K562 (cell line): ENCODE measurements at regions not wholly inside any gene's neighbourhood (a gene's known extent, or its start where the extent isn't known, plus 50 kb on each side); places are given as distances from the start of the nearest gene placed in this dataset.

Experiments used
- ATAC-seq: fragments of 200-7000 bp; cut with Tn5 transposase; 3 replicates; pipeline ENCODE4 v1.9.1; 2020; ENCODE audit warnings: moderate library complexity
- BruUV-seq: library from RNA; stranded (reverse); fragments of 400-500 nt; replicated peaks from 2 replicates; lab custom pipeline; 2021; lab: Mats Ljungman, UMichigan
- CTCF ChIA-PET: fragments of 300-600 bp; formaldehyde crosslinking; extraction: SDS; loops from one replicate; lab custom pipeline; 2021; ENCODE audit warnings: low intra/inter-chr PET ratio; lab: Yijun Ruan, JAX
- POLR2A ChIA-PET: fragments of 300-600, 350-650 bp; sonication (Branson Sonifier 250); formaldehyde crosslinking; extraction: SDS; loops from one replicate; lab custom pipeline; 2021; ENCODE audit warnings: antibody characterized with exemption, inconsistent platforms; lab: Yijun Ruan, JAX
- DNase-seq, 4 experiments: peaks; one replicate each; pipeline versions ENCODE4 v3.0.0 to v3.0.0-alpha.2; 2011 to 2018; ENCODE audit warnings: low spot score in 3 of 4, mixed read lengths in 3 of 4; ENCODE audit errors: extremely low read depth in 1 of 4
- FAIRE-seq: peaks from 2 replicates; lab custom pipeline; 2011; peaks lifted over from hg19 to GRCh38; lab: Jason Lieb, UNC
- H2AFZ ChIP-seq: 2 replicates; pipeline ENCODE4 v1.6.0; 2011; ENCODE audit warnings: low read depth, low read length, control low read depth, inconsistent platforms
- H3K27ac ChIP-seq: fragments of 200-600 bp; 3 replicates; pipeline ENCODE4 v1.8.0; 2011; ENCODE audit warnings: low read depth, mild to moderate bottlenecking, control low read depth, inconsistent platforms, low read length, moderate library complexity, mixed read lengths; ENCODE audit errors: extremely low read depth
- H3K27me3 ChIP-seq, 2 experiments: fragments of 300-600 bp in 1 of 2; 2 replicates in 1 of 2; 3 replicates in 1 of 2; pipeline versions ENCODE4 v1.6.0 to v1.8.0; 2011; ENCODE audit warnings: inconsistent platforms in 2 of 2, low read length in 2 of 2, mild to moderate bottlenecking in 1 of 2, mixed read lengths in 1 of 2, moderate library complexity in 1 of 2; ENCODE audit not compliant: control insufficient read depth in 2 of 2, insufficient read depth in 2 of 2
- H3K36me3 ChIP-seq: fragments of 300-600 bp; 3 replicates; pipeline ENCODE4 v1.8.0; 2011; ENCODE audit warnings: mild to moderate bottlenecking, low read length, inconsistent platforms; ENCODE audit not compliant: control insufficient read depth, insufficient read depth
- H3K4me1 ChIP-seq, 2 experiments: fragments of 200-600 bp in 1 of 2; replicated peaks in 1 of 2; 2 replicates in 1 of 2; 3 replicates in 1 of 2; pipeline versions ENCODE4 v1.5.1 to v1.8.0; 2011; ENCODE audit warnings: inconsistent platforms in 2 of 2, low read length in 2 of 2, mild to moderate bottlenecking in 1 of 2, mixed read lengths in 1 of 2, moderate library complexity in 1 of 2; ENCODE audit not compliant: control insufficient read depth in 2 of 2, insufficient read depth in 2 of 2
- H3K4me2 ChIP-seq: 2 replicates; pipeline ENCODE4 v1.6.1; 2011; ENCODE audit warnings: low read length, control low read depth, inconsistent platforms, mixed read lengths; ENCODE audit not compliant: insufficient read depth
- H3K4me3 ChIP-seq: fragments of 200-600 bp; sonication (generic), shearing (Covaris generic); 2 replicates; pipeline ENCODE4 v1.5.1; 2016; ENCODE audit warnings: control low read depth, inconsistent platforms
- H3K79me2 ChIP-seq: fragments of 200-600 bp; 3 replicates; pipeline ENCODE4 v1.8.0; 2011; ENCODE audit warnings: low read length, inconsistent platforms; ENCODE audit not compliant: control insufficient read depth, insufficient read depth
- H3K9ac ChIP-seq, 2 experiments: 2 replicates each; pipeline versions ENCODE4 v1.6.0 to v1.6.1; 2011; ENCODE audit warnings: low read depth in 2 of 2, low read length in 2 of 2, control low read depth in 1 of 2, inconsistent platforms in 1 of 2, mild to moderate bottlenecking in 1 of 2, mixed read lengths in 1 of 2; ENCODE audit not compliant: insufficient read depth in 1 of 2
- H3K9me1 ChIP-seq: one replicate; pipeline ENCODE4 v1.6.0; 2011; ENCODE audit warnings: inconsistent platforms, mild to moderate bottlenecking, low read length, moderate library complexity; ENCODE audit not compliant: control insufficient read depth, insufficient read depth
- H3K9me3 ChIP-seq: replicated peaks from 2 replicates; pipeline ENCODE4 v1.5.1; 2011; ENCODE audit warnings: low read depth, low read length, inconsistent platforms; ENCODE audit not compliant: control insufficient read depth, insufficient read depth
- H4K20me1 ChIP-seq: replicated peaks from 2 replicates; pipeline ENCODE4 v1.6.1; 2011; ENCODE audit warnings: low read length, inconsistent platforms, mixed read lengths; ENCODE audit not compliant: control insufficient read depth, insufficient read depth
- CAMTA2 ChIP-seq: fragments of 250-450 bp; sonication (Bioruptor Pico); conservative IDR thresholded peaks from 2 replicates; pipeline ENCODE4 v1.5.1; 2022
- CHCHD3 ChIP-seq: fragments of 250-450 bp; sonication (Bioruptor Pico); IDR thresholded peaks from 2 replicates; pipeline ENCODE4 v2.1.2; 2022; ENCODE audit warnings: mild to moderate bottlenecking
- FOXK2 ChIP-seq, 2 experiments: fragments of 450-650 bp; IDR thresholded peaks in 1 of 2; conservative IDR thresholded peaks in 1 of 2; 2 replicates each; pipeline ENCODE4 v1.6.1; 2016; ENCODE audit warnings: low read depth in 2 of 2, mild to moderate bottlenecking in 1 of 2
- LEF1 ChIP-seq: fragments of 450-650 bp; IDR thresholded peaks from 2 replicates; pipeline ENCODE4 v1.6.1; 2016; ENCODE audit warnings: mild to moderate bottlenecking
- MYBL2 ChIP-seq, 2 experiments: fragments of 450-650 bp in 1 of 2; sonication (generic) in 1 of 2; formaldehyde crosslinking in 1 of 2; IDR thresholded peaks; 2 replicates each; pipeline versions ENCODE4 v1.6.1 to v1.8.1; 2017 to 2022; ENCODE audit warnings: borderline replicate concordance in 1 of 2, inconsistent platforms in 1 of 2, low read depth in 1 of 2, mild to moderate bottlenecking in 1 of 2, missing genetic modification reagents in 1 of 2, moderate library complexity in 1 of 2
- NONO ChIP-seq, 2 experiments: fragments of 200-400 bp in 1 of 2; fragments of 450-650 bp in 1 of 2; formaldehyde crosslinking in 1 of 2; IDR thresholded peaks; 2 replicates each; pipeline ENCODE4 v1.6.1; 2017; ENCODE audit warnings: low read depth in 2 of 2, mild to moderate bottlenecking in 2 of 2, moderate library complexity in 2 of 2, low read length in 1 of 2
- PHB ChIP-seq: fragments of 250-450 bp; sonication (Bioruptor Pico); IDR thresholded peaks from 2 replicates; pipeline ENCODE4 v1.5.0; 2021
- SIN3A ChIP-seq, 2 experiments: fragments of 150-350 bp in 1 of 2; IDR thresholded peaks; 2 replicates each; pipeline ENCODE4 v1.6.1; 2011 to 2016; ENCODE audit warnings: borderline replicate concordance in 2 of 2, low read depth in 2 of 2, low read length in 2 of 2, mild to moderate bottlenecking in 2 of 2, moderate library complexity in 2 of 2; ENCODE audit not compliant: control insufficient read depth in 1 of 2
- TSC22D4 ChIP-seq: fragments of 450-650 bp; IDR thresholded peaks from 2 replicates; pipeline ENCODE4 v1.6.1; 2016; ENCODE audit warnings: missing genetic modification characterization, missing biosample characterization, control low read depth
- ZNF764 ChIP-seq: fragments of 250-450 bp; sonication (Bioruptor Pico); IDR thresholded peaks from 2 replicates; pipeline ENCODE4 v1.4.0; 2020; ENCODE audit warnings: low read depth, mild to moderate bottlenecking, moderate library complexity
- WGBS: fragments of 100-300 bp; shearing (Covaris generic); methylation state at CpG from one replicate; pipeline ENCODE4 v1.1.6; 2016; ENCODE audit warnings: low coverage, mixed read lengths; ENCODE audit not compliant: insufficient coverage; ENCODE audit errors: missing lambda C conversion rate; 5-methylcytosine and 5-hydroxymethylcytosine counted together
- in situ Hi-C: fragments of 300-500 bp; cut with MboI; formaldehyde crosslinking; loops from 4 replicates; pipeline ENCODE4 v1.15.0; 2018; ENCODE audit warnings: inconsistent platforms, mixed read lengths
- intact Hi-C: fragments of 100-400 bp; cut with micrococcal nuclease; formaldehyde crosslinking; loops from 2 replicates; pipeline ENCODE4 v1.14.2; 2022
- TF ChIP-seq, protein P1 (sequence below): sonication (generic); formaldehyde crosslinking; IDR thresholded peaks from 2 replicates; pipeline ENCODE4 v1.9.0; 2022; ENCODE audit warnings: mild to moderate bottlenecking, missing genetic modification reagents
- TF ChIP-seq, protein P2 (sequence below): conservative IDR thresholded peaks from 2 replicates; pipeline ENCODE4 v1.6.1; 2011; ENCODE audit warnings: low read depth, mild to moderate bottlenecking, low read length; ENCODE audit not compliant: control insufficient read depth
- TF ChIP-seq, protein P3 (sequence below): fragments of 450-650 bp; IDR thresholded peaks from 2 replicates; pipeline ENCODE4 v1.6.1; 2017; ENCODE audit warnings: antibody characterized with exemption, mild to moderate bottlenecking
- TF ChIP-seq, protein P4 (sequence below): IDR thresholded peaks from 2 replicates; pipeline ENCODE4 v1.6.1; 2012; ENCODE audit warnings: low read depth, low read length, improper control_type of control experiment, borderline replicate concordance

DNA sequence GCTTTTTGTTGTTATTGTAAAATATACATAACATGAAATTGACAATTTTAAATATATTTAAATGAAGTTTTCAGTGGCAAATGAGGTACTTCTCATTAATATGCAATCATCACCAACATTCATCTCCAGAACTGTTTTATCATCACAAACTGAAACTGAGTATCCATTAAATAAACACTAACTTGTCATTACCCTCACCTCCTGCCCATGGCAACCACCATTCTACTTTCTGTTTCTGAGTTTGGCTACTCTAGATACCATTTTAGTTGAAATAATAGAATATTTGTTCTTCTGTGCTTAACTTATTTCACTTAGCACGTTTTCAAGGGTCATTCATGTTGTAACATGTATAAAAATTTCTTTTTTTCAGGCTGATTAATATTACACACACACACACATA lies 834.3 kb downstream of the PLOD2 start:
- intact Hi-C loops (no loop called here), in situ Hi-C loops (no loop called here)
- H3K79me2 ChIP-seq: no peaks in the 10 kb centered on the region
- CTCF ChIA-PET: no interaction called here
- H3K27me3 ChIP-seq: no peaks in the 10 kb centered on the region
- H3K4me3 ChIP-seq: no peak overlapping the region
- H3K27ac ChIP-seq: no peak overlapping the region
- no peaks in the 10 kb centered on the region for H3K9me3 ChIP-seq
- ATAC-seq (no peak), FAIRE-seq (no peak), DNase-seq (no peak)
- no TSS peak for BruUV-seq
- no peaks in the 10 kb centered on the region for H3K4me1 ChIP-seq
- no peak overlapping the region for H2AFZ ChIP-seq
- H3K9ac ChIP-seq: no peak overlapping the region
- POLR2A ChIA-PET: no interaction called here
- H3K36me3 ChIP-seq: no peaks in the 10 kb centered on the region
- no peak overlapping the region for H3K4me2 ChIP-seq
- H3K9me1 ChIP-seq: no peaks in the 10 kb centered on the region
- WGBS: 0% methylated on average over 1 of the region's 1 CpG
- no peaks in the 10 kb centered on the region for H4K20me1 ChIP-seq
- TF ChIP-seq NONO (IDR thresholded peaks at IDR 0.05; ENCODE audit: low read depth in 2 of 2, low read length in 1 of 2) (no peak), PHB (CRISPR knock-in tag) (no peak), CAMTA2 (CRISPR knock-in tag) (no peak), TSC22D4 (no peak), LEF1 (no peak), MYBL2 (IDR thresholded peaks at IDR 0.05; ENCODE audit: low read depth) (no peak), MYBL2 (CRISPR knock-in tag; IDR thresholded peaks at IDR 0.05; ENCODE audit: borderline replicate concordance) (no peak), CHCHD3 (CRISPR knock-in tag) (no peak), SIN3A (IDR thresholded peaks at IDR 0.05; ENCODE audit: borderline replicate concordance in 2 of 2, control insufficient read depth in 1 of 2, low read depth in 2 of 2, low read length in 2 of 2) (no peak), ZNF764 (no peak), FOXK2 (conservative IDR thresholded peaks at IDR 0.05 in 1 of 2, IDR thresholded peaks at IDR 0.05 in 1 of 2; ENCODE audit: low read depth in 2 of 2) (no peak)
- TF ChIP-seq, protein P1, sequence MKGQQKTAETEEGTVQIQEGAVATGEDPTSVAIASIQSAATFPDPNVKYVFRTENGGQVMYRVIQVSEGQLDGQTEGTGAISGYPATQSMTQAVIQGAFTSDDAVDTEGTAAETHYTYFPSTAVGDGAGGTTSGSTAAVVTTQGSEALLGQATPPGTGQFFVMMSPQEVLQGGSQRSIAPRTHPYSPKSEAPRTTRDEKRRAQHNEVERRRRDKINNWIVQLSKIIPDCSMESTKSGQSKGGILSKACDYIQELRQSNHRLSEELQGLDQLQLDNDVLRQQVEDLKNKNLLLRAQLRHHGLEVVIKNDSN (CRISPR knock-in tag): no peak
- TF ChIP-seq, protein P2, sequence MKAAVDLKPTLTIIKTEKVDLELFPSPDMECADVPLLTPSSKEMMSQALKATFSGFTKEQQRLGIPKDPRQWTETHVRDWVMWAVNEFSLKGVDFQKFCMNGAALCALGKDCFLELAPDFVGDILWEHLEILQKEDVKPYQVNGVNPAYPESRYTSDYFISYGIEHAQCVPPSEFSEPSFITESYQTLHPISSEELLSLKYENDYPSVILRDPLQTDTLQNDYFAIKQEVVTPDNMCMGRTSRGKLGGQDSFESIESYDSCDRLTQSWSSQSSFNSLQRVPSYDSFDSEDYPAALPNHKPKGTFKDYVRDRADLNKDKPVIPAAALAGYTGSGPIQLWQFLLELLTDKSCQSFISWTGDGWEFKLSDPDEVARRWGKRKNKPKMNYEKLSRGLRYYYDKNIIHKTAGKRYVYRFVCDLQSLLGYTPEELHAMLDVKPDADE: no peak
- TF ChIP-seq, protein P3, sequence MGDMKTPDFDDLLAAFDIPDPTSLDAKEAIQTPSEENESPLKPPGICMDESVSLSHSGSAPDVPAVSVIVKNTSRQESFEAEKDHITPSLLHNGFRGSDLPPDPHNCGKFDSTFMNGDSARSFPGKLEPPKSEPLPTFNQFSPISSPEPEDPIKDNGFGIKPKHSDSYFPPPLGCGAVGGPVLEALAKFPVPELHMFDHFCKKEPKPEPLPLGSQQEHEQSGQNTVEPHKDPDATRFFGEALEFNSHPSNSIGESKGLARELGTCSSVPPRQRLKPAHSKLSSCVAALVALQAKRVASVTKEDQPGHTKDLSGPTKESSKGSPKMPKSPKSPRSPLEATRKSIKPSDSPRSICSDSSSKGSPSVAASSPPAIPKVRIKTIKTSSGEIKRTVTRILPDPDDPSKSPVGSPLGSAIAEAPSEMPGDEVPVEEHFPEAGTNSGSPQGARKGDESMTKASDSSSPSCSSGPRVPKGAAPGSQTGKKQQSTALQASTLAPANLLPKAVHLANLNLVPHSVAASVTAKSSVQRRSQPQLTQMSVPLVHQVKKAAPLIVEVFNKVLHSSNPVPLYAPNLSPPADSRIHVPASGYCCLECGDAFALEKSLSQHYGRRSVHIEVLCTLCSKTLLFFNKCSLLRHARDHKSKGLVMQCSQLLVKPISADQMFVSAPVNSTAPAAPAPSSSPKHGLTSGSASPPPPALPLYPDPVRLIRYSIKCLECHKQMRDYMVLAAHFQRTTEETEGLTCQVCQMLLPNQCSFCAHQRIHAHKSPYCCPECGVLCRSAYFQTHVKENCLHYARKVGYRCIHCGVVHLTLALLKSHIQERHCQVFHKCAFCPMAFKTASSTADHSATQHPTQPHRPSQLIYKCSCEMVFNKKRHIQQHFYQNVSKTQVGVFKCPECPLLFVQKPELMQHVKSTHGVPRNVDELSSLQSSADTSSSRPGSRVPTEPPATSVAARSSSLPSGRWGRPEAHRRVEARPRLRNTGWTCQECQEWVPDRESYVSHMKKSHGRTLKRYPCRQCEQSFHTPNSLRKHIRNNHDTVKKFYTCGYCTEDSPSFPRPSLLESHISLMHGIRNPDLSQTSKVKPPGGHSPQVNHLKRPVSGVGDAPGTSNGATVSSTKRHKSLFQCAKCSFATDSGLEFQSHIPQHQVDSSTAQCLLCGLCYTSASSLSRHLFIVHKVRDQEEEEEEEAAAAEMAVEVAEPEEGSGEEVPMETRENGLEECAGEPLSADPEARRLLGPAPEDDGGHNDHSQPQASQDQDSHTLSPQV: no peak
- TF ChIP-seq, protein P4, sequence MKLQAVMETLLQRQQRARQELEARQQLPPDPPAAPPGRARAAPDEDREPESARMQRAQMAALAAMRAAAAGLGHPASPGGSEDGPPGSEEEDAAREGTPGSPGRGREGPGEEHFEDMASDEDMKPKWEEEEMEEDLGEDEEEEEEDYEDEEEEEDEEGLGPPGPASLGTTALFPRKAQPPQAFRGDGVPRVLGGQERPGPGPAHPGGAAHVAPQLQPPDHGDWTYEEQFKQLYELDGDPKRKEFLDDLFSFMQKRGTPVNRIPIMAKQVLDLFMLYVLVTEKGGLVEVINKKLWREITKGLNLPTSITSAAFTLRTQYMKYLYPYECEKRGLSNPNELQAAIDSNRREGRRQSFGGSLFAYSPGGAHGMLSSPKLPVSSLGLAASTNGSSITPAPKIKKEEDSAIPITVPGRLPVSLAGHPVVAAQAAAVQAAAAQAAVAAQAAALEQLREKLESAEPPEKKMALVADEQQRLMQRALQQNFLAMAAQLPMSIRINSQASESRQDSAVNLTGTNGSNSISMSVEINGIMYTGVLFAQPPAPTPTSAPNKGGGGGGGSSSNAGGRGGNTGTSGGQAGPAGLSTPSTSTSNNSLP: no peak
